ENCODE measurements at regions not wholly inside any gene's neighbourhood (a gene's known extent, or its start where the extent isn't known, plus 50 kb on each side); places are given as distances from the start of the nearest gene placed in this dataset.

- no peaks in the 10 kb centered on the region for H3K9me1 ChIP-seq (ENCODE audit: insufficient read depth, low read length)
- DNase-seq (no peak), ATAC-seq (ENCODE audit: low read depth) (no peak)
- H2BK120ac ChIP-seq (ENCODE audit: low read depth, low read length), result no peak overlapping the region
- dilution Hi-C loops (cut with HindIII; ENCODE audit: low sequenced_read_pairs, unreplicated experiment) (no loop called here), in situ Hi-C loops (cut with MboI; ENCODE audit: low sequenced_read_pairs) (no loop called here), intact Hi-C loops (cut with micrococcal nuclease) (no loop called here)
- H3K4ac ChIP-seq (ENCODE audit: low read depth, low read length), result no peak overlapping the region
- H4K20me1 ChIP-seq (ENCODE audit: insufficient read depth, low read length), result no peaks in the 10 kb centered on the region
- no peak overlapping the region for H4K5ac ChIP-seq (ENCODE audit: low read depth, low read length)
- H3K4me1 ChIP-seq (ENCODE audit: control insufficient read depth, insufficient read depth, low read length), result peaks cover 1% of the 10 kb centered on the region; the same call in 1 of the 2 replicates
- H3K18ac ChIP-seq (ENCODE audit: low read depth, low read length), result no peak overlapping the region
- H2BK5ac ChIP-seq (ENCODE audit: low read depth, low read length, poor library complexity, severe bottlenecking), result no peak overlapping the region
- no peak overlapping the region for H4K8ac ChIP-seq (ENCODE audit: low read depth in 2 of 2, low read length in 2 of 2)
- H2AK5ac ChIP-seq (ENCODE audit: low read depth, low read length), result no peak overlapping the region
- H2BK20ac ChIP-seq (ENCODE audit: low read depth, low read length), result no peak overlapping the region
- H2BK15ac ChIP-seq (ENCODE audit: low read depth, low read length), result no peak overlapping the region
- TF ChIP-seq USF2 (IDR thresholded peaks at IDR 0.05; ENCODE audit: low read depth, low read length) (no peak), CTCF (conservative IDR thresholded peaks at IDR 0.05; ENCODE audit: low read depth, low read length) (no peak), MXI1 (IDR thresholded peaks at IDR 0.05; ENCODE audit: borderline replicate concordance, low read depth, low read length) (no peak), CHD1 (IDR thresholded peaks at IDR 0.05; ENCODE audit: low read depth, low read length) (no peak), FOS (IDR thresholded peaks at IDR 0.05; ENCODE audit: low read depth, low read length) (no peak), RAD21 (IDR thresholded peaks at IDR 0.05; ENCODE audit: low read length) (no peak), MAZ (IDR thresholded peaks at IDR 0.05; ENCODE audit: borderline replicate concordance, low read depth, low read length) (no peak), ELK1 (IDR thresholded peaks at IDR 0.05; ENCODE audit: borderline replicate concordance, low read depth, low read length) (no peak), RCOR1 (IDR thresholded peaks at IDR 0.05; ENCODE audit: insufficient replicate concordance, low read length) (no peak), SMC3 (IDR thresholded peaks at IDR 0.05; ENCODE audit: low read depth, low read length) (no peak), CEBPB (IDR thresholded peaks at IDR 0.05; ENCODE audit: low read depth, low read length) (no peak), RFX5 (IDR thresholded peaks at IDR 0.05; ENCODE audit: low read depth, low read length) (no peak)
- no peak overlapping the region for H3K27ac ChIP-seq (ENCODE audit: insufficient read depth, low read length)
- BruUV-seq (replicated peaks), result no TSS peak
- H3K79me1 ChIP-seq (ENCODE audit: low read depth in 1 of 2, low read length in 2 of 2), result no peaks in the 10 kb centered on the region
- H4K91ac ChIP-seq (ENCODE audit: insufficient read depth, low read depth, low read length), result no peak overlapping the region
- no peaks in the 10 kb centered on the region; the same call in 1 of the 2 replicates for H3K27me3 ChIP-seq (ENCODE audit: control insufficient read depth, insufficient read depth, low read length)
- no peak overlapping the region for H3K23ac ChIP-seq (ENCODE audit: low read depth, low read length)
- no peak overlapping the region for H3K4me2 ChIP-seq (ENCODE audit: low read depth, low read length)
- ChIA-PET CTCF (interaction anchor here (0.6 kb wide), 1 partner anchor 254 kb away, joined by 3 read pairs; no protein-coding TSS in a partner anchor), POLR2A (ENCODE audit: unreplicated experiment) (no interaction called here)
- no peak overlapping the region for H2AFZ ChIP-seq (replicated peaks; ENCODE audit: low read length, poor library complexity)
- H2AK9ac ChIP-seq (replicated peaks; ENCODE audit: low read depth, low read length, poor library complexity), result no peak overlapping the region
- H3K9ac ChIP-seq (ENCODE audit: low read depth, low read length), result no peak overlapping the region
- no peaks in the 10 kb centered on the region for H3K9me3 ChIP-seq (ENCODE audit: control insufficient read depth, insufficient read depth, low read length)
- H3K14ac ChIP-seq (replicated peaks; ENCODE audit: low read depth, low read length), result no peak overlapping the region
- WGBS, 2 experiments (ENCODE audit: extremely low coverage in 2 of 2, insufficient read length in 1 of 2), result 68% methylated on average over 4 of the region's 8 CpGs; no CpG with 5 or more reads in 1 of the 2 experiments
- no peaks in the 10 kb centered on the region for H3K36me3 ChIP-seq (ENCODE audit: control insufficient read depth, insufficient read depth, low read length)
- H3K56ac ChIP-seq (ENCODE audit: extremely low read depth, insufficient read depth, low read length), result no peak overlapping the region
- no peak overlapping the region for H3K4me3 ChIP-seq (ENCODE audit: insufficient read depth, low read depth, low read length)
Observed at GRCh38 chr18:56321470-56321869, 316.9 kb downstream of the TXNL1 start.

All from IMR-90 (cell line).